K562 (cell line): ENCODE measurements at regions not wholly inside any gene's neighbourhood (a gene's known extent, or its start where the extent isn't known, plus 50 kb on each side); places are given as distances from the start of the nearest gene placed in this dataset.

ENCODE experiments used
- ATAC-seq: fragments of 200-7000 bp; cut with Tn5 transposase; 3 replicates; pipeline ENCODE4 v1.9.1; 2020; ENCODE audit warnings: moderate library complexity
- BruUV-seq: library from RNA; stranded (reverse); fragments of 400-500 nt; replicated peaks from 2 replicates; lab custom pipeline; 2021; lab: Mats Ljungman, UMichigan
- CTCF ChIA-PET: fragments of 300-600 bp; formaldehyde crosslinking; extraction: SDS; loops from one replicate; lab custom pipeline; 2021; ENCODE audit warnings: low intra/inter-chr PET ratio; lab: Yijun Ruan, JAX
- POLR2A ChIA-PET: fragments of 300-600, 350-650 bp; sonication (Branson Sonifier 250); formaldehyde crosslinking; extraction: SDS; loops from one replicate; lab custom pipeline; 2021; ENCODE audit warnings: antibody characterized with exemption, inconsistent platforms; lab: Yijun Ruan, JAX
- DNase-seq, 4 experiments: peaks; one replicate each; pipeline versions ENCODE4 v3.0.0 to v3.0.0-alpha.2; 2011 to 2018; ENCODE audit warnings: low spot score in 3 of 4, mixed read lengths in 3 of 4; ENCODE audit errors: extremely low read depth in 1 of 4
- FAIRE-seq: peaks from 2 replicates; lab custom pipeline; 2011; peaks lifted over from hg19 to GRCh38; lab: Jason Lieb, UNC
- H2AFZ ChIP-seq: 2 replicates; pipeline ENCODE4 v1.6.0; 2011; ENCODE audit warnings: low read depth, low read length, control low read depth, inconsistent platforms
- H3K27ac ChIP-seq: fragments of 200-600 bp; 3 replicates; pipeline ENCODE4 v1.8.0; 2011; ENCODE audit warnings: low read depth, mild to moderate bottlenecking, control low read depth, inconsistent platforms, low read length, moderate library complexity, mixed read lengths; ENCODE audit errors: extremely low read depth
- H3K27me3 ChIP-seq, 2 experiments: fragments of 300-600 bp in 1 of 2; 2 replicates in 1 of 2; 3 replicates in 1 of 2; pipeline versions ENCODE4 v1.6.0 to v1.8.0; 2011; ENCODE audit warnings: inconsistent platforms in 2 of 2, low read length in 2 of 2, mild to moderate bottlenecking in 1 of 2, mixed read lengths in 1 of 2, moderate library complexity in 1 of 2; ENCODE audit not compliant: control insufficient read depth in 2 of 2, insufficient read depth in 2 of 2
- H3K36me3 ChIP-seq: fragments of 300-600 bp; 3 replicates; pipeline ENCODE4 v1.8.0; 2011; ENCODE audit warnings: mild to moderate bottlenecking, low read length, inconsistent platforms; ENCODE audit not compliant: control insufficient read depth, insufficient read depth
- H3K4me1 ChIP-seq, 2 experiments: fragments of 200-600 bp in 1 of 2; replicated peaks in 1 of 2; 2 replicates in 1 of 2; 3 replicates in 1 of 2; pipeline versions ENCODE4 v1.5.1 to v1.8.0; 2011; ENCODE audit warnings: inconsistent platforms in 2 of 2, low read length in 2 of 2, mild to moderate bottlenecking in 1 of 2, mixed read lengths in 1 of 2, moderate library complexity in 1 of 2; ENCODE audit not compliant: control insufficient read depth in 2 of 2, insufficient read depth in 2 of 2
- H3K4me2 ChIP-seq: 2 replicates; pipeline ENCODE4 v1.6.1; 2011; ENCODE audit warnings: low read length, control low read depth, inconsistent platforms, mixed read lengths; ENCODE audit not compliant: insufficient read depth
- H3K4me3 ChIP-seq: fragments of 200-600 bp; sonication (generic), shearing (Covaris generic); 2 replicates; pipeline ENCODE4 v1.5.1; 2016; ENCODE audit warnings: control low read depth, inconsistent platforms
- H3K79me2 ChIP-seq: fragments of 200-600 bp; 3 replicates; pipeline ENCODE4 v1.8.0; 2011; ENCODE audit warnings: low read length, inconsistent platforms; ENCODE audit not compliant: control insufficient read depth, insufficient read depth
- H3K9ac ChIP-seq, 2 experiments: 2 replicates each; pipeline versions ENCODE4 v1.6.0 to v1.6.1; 2011; ENCODE audit warnings: low read depth in 2 of 2, low read length in 2 of 2, control low read depth in 1 of 2, inconsistent platforms in 1 of 2, mild to moderate bottlenecking in 1 of 2, mixed read lengths in 1 of 2; ENCODE audit not compliant: insufficient read depth in 1 of 2
- H3K9me1 ChIP-seq: one replicate; pipeline ENCODE4 v1.6.0; 2011; ENCODE audit warnings: inconsistent platforms, mild to moderate bottlenecking, low read length, moderate library complexity; ENCODE audit not compliant: control insufficient read depth, insufficient read depth
- H3K9me3 ChIP-seq: replicated peaks from 2 replicates; pipeline ENCODE4 v1.5.1; 2011; ENCODE audit warnings: low read depth, low read length, inconsistent platforms; ENCODE audit not compliant: control insufficient read depth, insufficient read depth
- H4K20me1 ChIP-seq: replicated peaks from 2 replicates; pipeline ENCODE4 v1.6.1; 2011; ENCODE audit warnings: low read length, inconsistent platforms, mixed read lengths; ENCODE audit not compliant: control insufficient read depth, insufficient read depth
- EP400 ChIP-seq: fragments of 450-650 bp; IDR thresholded peaks from 2 replicates; pipeline ENCODE4 v1.6.1; 2017; ENCODE audit warnings: antibody characterized with exemption, mild to moderate bottlenecking, moderate library complexity
- MED1 ChIP-seq: sonication (generic); formaldehyde crosslinking; IDR thresholded peaks from 2 replicates; pipeline ENCODE4 v1.8.1; 2023; ENCODE audit warnings: missing genetic modification reagents, borderline replicate concordance
- MYNN ChIP-seq, 2 experiments: sonication (generic); formaldehyde crosslinking in 1 of 2; IDR thresholded peaks; 2 replicates each; pipeline versions ENCODE4 v1.5.0 to v1.6.1; 2016 to 2020; ENCODE audit warnings: antibody characterized with exemption in 1 of 2, missing genetic modification reagents in 1 of 2
- WGBS: fragments of 100-300 bp; shearing (Covaris generic); methylation state at CpG from one replicate; pipeline ENCODE4 v1.1.6; 2016; ENCODE audit warnings: low coverage, mixed read lengths; ENCODE audit not compliant: insufficient coverage; ENCODE audit errors: missing lambda C conversion rate; 5-methylcytosine and 5-hydroxymethylcytosine counted together
- in situ Hi-C: fragments of 300-500 bp; cut with MboI; formaldehyde crosslinking; loops from 4 replicates; pipeline ENCODE4 v1.15.0; 2018; ENCODE audit warnings: inconsistent platforms, mixed read lengths
- intact Hi-C: fragments of 100-400 bp; cut with micrococcal nuclease; formaldehyde crosslinking; loops from 2 replicates; pipeline ENCODE4 v1.14.2; 2022
- TF ChIP-seq, protein P1 (sequence below): IDR thresholded peaks from 2 replicates; pipeline ENCODE4 v1.6.1; 2014; ENCODE audit warnings: antibody characterized with exemption
- TF ChIP-seq, protein P2 (sequence below): fragments of 450-650 bp; formaldehyde crosslinking; conservative IDR thresholded peaks from 2 replicates; pipeline ENCODE4 v1.4.0; 2022; ENCODE audit warnings: mild to moderate bottlenecking, missing genetic modification characterization
- TF ChIP-seq, protein P3 (sequence below): fragments of 250-450 bp; sonication (Bioruptor Pico); IDR thresholded peaks from 2 replicates; pipeline ENCODE4 v1.4.0; 2020; ENCODE audit warnings: mild to moderate bottlenecking
- TF ChIP-seq, protein P4 (sequence below): fragments of 450-650 bp; IDR thresholded peaks from 2 replicates; pipeline ENCODE4 v1.6.1; 2018; ENCODE audit not compliant: partially characterized antibody
- TF ChIP-seq, protein P5 (sequence below), 2 experiments: fragments of 450-650 bp in 1 of 2; sonication (generic) in 1 of 2; formaldehyde crosslinking in 1 of 2; IDR thresholded peaks in 1 of 2; conservative IDR thresholded peaks in 1 of 2; 2 replicates each; pipeline versions ENCODE4 v1.6.1 to v1.8.1; 2016 to 2023; ENCODE audit warnings: mild to moderate bottlenecking in 2 of 2, moderate library complexity in 2 of 2, inconsistent platforms in 1 of 2, missing genetic modification reagents in 1 of 2

DNA sequence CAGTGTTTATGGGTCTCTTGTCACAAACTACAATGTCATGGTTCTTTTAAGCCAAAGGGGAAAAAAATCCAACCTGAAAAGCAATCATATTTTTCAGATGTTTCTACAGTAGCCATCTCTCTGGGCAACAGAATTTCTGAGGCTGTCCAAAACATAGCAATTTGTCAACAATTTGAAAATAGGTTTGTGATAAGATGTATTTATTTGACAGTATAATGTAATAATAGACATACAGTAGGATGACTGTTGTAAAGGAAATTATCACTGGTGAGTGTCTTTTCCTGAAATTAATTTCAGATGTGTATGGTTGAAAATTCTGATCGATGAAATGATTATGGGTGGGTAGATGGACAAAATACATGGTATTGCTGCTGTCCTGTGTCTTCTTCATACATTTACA, 1230.1 kb upstream of the CDH2 start:
- Histone ChIP-seq H3K27me3 (no peaks in the 10 kb centered on the region), H3K9me3 (no peaks in the 10 kb centered on the region), H4K20me1 (no peaks in the 10 kb centered on the region), H3K36me3 (no peaks in the 10 kb centered on the region), H3K9ac (no peak overlapping the region), H3K27ac (no peak overlapping the region), H3K4me3 (no peak overlapping the region), H3K79me2 (no peaks in the 10 kb centered on the region), H3K4me2 (no peak overlapping the region), H2AFZ (no peak overlapping the region), H3K4me1 (no peaks in the 10 kb centered on the region), H3K9me1 (no peaks in the 10 kb centered on the region)
- intact Hi-C loops (no loop called here), in situ Hi-C loops (no loop called here)
- TF ChIP-seq, protein P1, sequence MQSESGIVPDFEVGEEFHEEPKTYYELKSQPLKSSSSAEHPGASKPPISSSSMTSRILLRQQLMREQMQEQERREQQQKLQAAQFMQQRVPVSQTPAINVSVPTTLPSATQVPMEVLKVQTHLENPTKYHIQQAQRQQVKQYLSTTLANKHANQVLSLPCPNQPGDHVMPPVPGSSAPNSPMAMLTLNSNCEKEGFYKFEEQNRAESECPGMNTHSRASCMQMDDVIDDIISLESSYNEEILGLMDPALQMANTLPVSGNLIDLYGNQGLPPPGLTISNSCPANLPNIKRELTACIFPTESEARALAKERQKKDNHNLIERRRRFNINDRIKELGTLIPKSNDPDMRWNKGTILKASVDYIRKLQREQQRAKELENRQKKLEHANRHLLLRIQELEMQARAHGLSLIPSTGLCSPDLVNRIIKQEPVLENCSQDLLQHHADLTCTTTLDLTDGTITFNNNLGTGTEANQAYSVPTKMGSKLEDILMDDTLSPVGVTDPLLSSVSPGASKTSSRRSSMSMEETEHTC, result no peak
- TF ChIP-seq MYNN (IDR thresholded peaks at IDR 0.05), result no peak
- TF ChIP-seq MYNN (CRISPR knock-in tag; IDR thresholded peaks at IDR 0.05), result no peak
- TF ChIP-seq, protein P2, sequence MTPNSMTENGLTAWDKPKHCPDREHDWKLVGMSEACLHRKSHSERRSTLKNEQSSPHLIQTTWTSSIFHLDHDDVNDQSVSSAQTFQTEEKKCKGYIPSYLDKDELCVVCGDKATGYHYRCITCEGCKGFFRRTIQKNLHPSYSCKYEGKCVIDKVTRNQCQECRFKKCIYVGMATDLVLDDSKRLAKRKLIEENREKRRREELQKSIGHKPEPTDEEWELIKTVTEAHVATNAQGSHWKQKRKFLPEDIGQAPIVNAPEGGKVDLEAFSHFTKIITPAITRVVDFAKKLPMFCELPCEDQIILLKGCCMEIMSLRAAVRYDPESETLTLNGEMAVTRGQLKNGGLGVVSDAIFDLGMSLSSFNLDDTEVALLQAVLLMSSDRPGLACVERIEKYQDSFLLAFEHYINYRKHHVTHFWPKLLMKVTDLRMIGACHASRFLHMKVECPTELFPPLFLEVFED (CRISPR knock-in tag), result no peak
- TF ChIP-seq, protein P3, sequence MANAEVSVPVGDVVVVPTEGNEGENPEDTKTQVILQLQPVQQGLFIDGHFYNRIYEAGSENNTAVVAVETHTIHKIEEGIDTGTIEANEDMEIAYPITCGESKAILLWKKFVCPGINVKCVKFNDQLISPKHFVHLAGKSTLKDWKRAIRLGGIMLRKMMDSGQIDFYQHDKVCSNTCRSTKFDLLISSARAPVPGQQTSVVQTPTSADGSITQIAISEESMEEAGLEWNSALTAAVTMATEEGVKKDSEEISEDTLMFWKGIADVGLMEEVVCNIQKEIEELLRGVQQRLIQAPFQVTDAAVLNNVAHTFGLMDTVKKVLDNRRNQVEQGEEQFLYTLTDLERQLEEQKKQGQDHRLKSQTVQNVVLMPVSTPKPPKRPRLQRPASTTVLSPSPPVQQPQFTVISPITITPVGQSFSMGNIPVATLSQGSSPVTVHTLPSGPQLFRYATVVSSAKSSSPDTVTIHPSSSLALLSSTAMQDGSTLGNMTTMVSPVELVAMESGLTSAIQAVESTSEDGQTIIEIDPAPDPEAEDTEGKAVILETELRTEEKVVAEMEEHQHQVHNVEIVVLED, result no peak
- TF ChIP-seq EP400, result no peak
- TF ChIP-seq, protein P4, sequence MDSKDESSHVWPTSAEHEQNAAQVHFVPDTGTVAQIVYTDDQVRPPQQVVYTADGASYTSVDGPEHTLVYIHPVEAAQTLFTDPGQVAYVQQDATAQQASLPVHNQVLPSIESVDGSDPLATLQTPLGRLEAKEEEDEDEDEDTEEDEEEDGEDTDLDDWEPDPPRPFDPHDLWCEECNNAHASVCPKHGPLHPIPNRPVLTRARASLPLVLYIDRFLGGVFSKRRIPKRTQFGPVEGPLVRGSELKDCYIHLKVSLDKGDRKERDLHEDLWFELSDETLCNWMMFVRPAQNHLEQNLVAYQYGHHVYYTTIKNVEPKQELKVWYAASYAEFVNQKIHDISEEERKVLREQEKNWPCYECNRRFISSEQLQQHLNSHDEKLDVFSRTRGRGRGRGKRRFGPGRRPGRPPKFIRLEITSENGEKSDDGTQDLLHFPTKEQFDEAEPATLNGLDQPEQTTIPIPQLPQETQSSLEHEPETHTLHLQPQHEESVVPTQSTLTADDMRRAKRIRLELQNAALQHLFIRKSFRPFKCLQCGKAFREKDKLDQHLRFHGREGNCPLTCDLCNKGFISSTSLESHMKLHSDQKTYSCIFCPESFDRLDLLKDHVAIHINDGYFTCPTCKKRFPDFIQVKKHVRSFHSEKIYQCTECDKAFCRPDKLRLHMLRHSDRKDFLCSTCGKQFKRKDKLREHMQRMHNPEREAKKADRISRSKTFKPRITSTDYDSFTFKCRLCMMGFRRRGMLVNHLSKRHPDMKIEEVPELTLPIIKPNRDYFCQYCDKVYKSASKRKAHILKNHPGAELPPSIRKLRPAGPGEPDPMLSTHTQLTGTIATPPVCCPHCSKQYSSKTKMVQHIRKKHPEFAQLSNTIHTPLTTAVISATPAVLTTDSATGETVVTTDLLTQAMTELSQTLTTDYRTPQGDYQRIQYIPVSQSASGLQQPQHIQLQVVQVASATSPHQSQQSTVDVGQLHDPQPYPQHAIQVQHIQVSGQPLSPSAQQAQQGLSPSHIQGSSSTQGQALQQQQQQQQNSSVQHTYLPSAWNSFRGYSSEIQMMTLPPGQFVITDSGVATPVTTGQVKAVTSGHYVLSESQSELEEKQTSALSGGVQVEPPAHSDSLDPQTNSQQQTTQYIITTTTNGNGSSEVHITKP, result no peak
- TF ChIP-seq MED1 (CRISPR knock-in tag), result no peak
- TF ChIP-seq, protein P5, sequence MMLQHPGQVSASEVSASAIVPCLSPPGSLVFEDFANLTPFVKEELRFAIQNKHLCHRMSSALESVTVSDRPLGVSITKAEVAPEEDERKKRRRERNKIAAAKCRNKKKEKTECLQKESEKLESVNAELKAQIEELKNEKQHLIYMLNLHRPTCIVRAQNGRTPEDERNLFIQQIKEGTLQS (IDR thresholded peaks at IDR 0.05), result no peak
- TF ChIP-seq, protein P5 (CRISPR knock-in tag; conservative IDR thresholded peaks at IDR 0.05), result no peak
- ChIA-PET POLR2A (no interaction called here), CTCF (no interaction called here)
- no peak for FAIRE-seq
- ATAC-seq, result no peak
- BruUV-seq, result no TSS peak
- 4% methylated on average over 1 of the region's 1 CpG for WGBS
- DNase-seq, result no peak
